Activated CD8-positive, alpha-beta memory T cell treated with anti-CD3 and anti-CD28 coated beads for 48 hours (primary cell): ENCODE measurements at regions not wholly inside any gene's neighbourhood (a gene's known extent, or its start where the extent isn't known, plus 50 kb on each side); places are given as distances from the start of the nearest gene placed in this dataset.
"Not testable (repeated sequence)": the region's sequence is repeated elsewhere in the genome, so short reads cannot be mapped to it uniquely, and the experiment has no call there.

Experiments
- DNase-seq, 3 experiments: peaks; one replicate each; pipeline ENCODE4 v3.0.0-alpha.2; 2020; ENCODE audit warnings: low read depth in 2 of 3, low spot score in 2 of 3

DNA sequence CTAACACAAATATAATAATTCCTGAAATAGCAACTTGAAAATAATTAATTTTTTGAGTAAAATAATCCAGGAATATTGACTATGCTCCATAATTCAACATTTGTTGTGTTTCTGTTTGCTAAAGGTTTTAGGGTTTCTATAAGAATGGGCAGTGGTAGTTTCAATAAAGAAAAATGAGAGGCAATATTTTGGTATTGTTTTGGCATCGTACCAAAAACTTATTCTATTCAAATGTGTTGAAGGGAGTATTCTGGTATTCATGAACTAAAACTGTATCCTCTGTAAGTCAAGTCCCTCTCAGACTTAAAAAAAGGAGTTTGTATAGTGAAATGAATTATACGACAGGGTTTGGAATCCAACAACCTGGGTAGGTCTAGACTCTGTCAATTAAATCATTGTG lies 1245.6 kb upstream of the CELF4 start:
- DNase-seq = no peak

DNA sequence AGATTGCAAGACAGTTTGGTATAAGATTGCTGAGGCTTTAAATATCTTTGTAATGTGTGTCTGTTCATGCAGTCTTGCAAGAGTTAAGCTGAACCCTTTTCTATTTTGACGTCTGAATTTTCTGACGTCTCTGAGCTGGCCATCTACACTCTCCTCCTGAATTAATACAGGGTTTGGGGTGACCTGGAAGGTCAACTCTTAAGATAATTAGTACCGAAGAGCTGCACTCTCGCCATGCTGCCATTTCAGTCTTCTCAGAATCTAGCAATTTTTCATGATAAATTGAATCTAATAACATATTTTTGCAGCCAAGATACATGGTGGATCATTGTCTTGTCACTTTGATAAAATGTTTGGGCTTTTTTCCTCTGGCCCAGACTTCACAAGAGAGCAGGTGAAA lies 1245.2 kb upstream of the CELF4 start:
- no peak for DNase-seq

GRCh38 chr18:38807915-38808314 lies 1242.3 kb upstream of the CELF4 start:
- DNase-seq = no peak

DNA sequence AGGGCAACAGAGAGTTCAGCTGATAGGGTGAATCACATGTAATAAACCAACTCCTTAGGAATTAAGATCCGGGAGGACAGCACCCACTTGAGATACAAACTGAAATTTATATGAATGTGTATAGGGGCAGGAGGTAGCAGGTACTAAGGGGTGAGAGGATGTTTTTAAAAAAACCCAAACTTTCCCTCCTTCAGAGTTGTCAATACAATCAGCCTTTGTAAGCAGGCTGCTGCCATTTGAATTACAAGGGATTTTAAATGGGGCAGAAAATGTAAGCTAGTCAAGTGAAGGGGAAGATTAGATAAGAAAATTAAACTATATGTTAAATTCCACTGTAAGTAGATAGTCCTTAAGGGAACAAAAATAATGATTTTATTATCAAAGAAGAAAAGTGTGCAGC lies 1239.7 kb upstream of the CELF4 start:
- no peak for DNase-seq

- DNase-seq = no peak
Observed at GRCh38 chr18:38801640-38802039, 1236.0 kb upstream of the CELF4 start.

- DNase-seq = no peak
Observed at GRCh38 chr18:38796762-38797161, 1231.2 kb upstream of the CELF4 start.

- no peak for DNase-seq
Observed at GRCh38 chr18:38792731-38793130, 1227.1 kb upstream of the CELF4 start.

DNA sequence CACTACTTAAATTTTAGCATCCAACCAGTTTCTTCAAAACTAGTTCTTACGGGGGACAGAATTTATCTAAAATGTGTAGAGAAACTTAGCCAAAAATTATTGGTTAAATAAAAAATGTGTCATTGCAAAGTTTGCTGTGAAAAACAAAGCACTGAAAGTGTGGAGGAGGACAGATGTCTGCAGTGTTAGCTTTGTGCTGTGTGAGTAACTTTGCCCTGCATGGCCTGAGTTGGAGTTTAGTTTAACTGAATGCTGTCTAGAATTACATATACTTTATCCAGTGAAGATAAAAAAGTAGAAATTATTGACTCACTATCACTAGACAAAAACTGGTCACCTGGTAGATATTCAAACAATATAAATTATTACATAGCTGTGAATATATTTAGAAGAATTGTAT lies 1225.2 kb upstream of the CELF4 start:
- no peak for DNase-seq

DNA sequence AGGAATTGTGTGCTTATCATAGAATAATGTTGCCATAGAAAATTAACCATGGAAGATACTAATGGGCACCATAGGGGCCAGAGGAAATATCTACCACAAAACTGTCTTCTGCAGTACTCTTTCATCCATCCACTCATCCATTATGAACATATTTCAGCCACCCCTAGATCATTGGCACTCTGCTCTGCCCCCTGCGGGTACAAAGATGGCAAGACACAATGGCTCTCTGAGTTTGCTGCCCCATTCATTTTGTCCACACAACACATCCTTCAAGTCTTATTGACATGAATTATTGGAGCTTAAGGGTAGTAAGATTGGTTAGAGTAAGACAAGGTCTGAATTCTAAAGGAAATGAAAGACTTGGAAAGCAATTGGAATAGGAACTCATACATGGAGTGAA lies 1224.7 kb upstream of the CELF4 start:
- no peak for DNase-seq

- no peak for DNase-seq
Observed at GRCh38 chr18:38789141-38789540, 1223.5 kb upstream of the CELF4 start.

DNA sequence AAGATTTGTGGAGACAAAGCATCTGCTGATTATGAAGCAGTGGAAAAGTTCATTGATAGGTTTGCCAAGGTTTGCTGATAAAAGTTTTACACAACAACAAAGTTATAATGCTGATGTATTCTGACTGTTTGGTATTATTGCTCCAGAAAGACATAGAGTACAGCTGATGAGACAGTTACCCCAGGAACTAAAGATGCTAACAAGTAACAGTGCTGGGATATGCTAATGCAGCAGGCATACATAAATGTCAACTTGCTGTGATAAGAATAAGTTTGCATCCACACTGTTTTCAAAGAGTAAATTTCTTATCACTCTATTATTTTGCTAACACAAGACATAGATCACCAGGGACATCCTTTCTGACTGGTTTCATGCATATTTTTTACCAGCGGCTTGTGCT lies 1221.3 kb upstream of the CELF4 start:
- DNase-seq = no peak

DNA sequence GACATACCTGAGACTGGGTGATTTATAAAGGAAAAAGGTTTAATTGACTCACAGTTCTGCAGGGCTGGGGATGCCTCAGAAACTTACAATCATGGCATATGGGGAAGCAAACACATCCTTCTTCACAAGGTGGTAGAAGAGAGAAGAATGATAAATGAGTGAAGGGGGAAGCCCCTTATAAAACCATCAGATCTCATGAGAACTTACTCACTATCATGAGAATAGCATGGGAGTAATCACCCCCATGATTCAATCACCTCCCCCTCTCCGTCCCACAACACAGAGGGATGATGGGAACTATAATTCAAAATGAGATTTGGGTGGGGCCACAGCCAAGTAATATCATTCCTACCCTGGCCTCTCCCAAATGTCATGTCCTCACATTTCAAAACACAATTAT lies 1206.0 kb upstream of the CELF4 start:
- DNase-seq = not testable (repeated sequence)

DNA sequence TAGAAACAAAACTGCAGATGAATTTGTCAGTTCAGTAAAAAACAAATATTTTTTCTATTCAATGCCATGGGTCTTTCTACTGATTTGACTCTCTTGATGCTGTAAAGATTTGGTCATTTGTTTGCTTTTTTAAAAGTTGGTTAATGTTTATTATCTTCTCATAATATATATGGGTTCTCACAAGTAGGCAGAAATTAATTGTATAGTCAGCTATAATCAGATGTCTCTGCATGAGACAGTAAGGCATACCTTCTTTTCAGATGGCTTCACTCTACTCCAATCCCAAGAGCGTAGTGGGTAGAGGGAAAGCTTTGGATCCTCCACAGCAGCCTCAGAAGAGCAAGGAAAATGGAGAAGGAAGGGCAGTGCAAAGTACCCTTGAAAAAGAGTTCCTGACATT lies 1202.9 kb upstream of the CELF4 start:
- DNase-seq = no peak

GRCh38 chr18:38759457-38759856 lies 1193.9 kb upstream of the CELF4 start:
- no peak for DNase-seq

GRCh38 chr18:38756436-38756835 lies 1190.8 kb upstream of the CELF4 start:
- no peak for DNase-seq

GRCh38 chr18:38752430-38752829 lies 1186.8 kb upstream of the CELF4 start:
- DNase-seq = no peak

DNA sequence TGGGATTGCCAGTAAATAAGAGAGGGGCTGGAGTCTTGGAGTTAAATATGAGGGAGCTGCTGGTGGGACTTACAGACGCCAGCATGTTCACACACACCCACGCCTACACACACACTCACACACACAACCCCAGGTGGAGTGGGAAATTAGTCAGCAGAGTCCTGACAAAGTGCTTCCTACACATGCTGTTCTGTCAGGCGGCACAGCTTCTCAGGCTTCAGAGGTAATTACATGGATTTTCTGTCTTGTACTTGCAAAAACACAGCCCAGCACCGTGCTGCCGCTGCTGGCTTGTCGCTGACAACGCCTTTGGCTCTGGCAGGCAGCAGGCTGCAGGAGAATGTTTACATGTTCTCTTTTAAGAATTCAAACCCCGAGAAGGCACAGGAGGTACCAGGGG lies 1186.3 kb upstream of the CELF4 start:
- DNase-seq = no peak

DNA sequence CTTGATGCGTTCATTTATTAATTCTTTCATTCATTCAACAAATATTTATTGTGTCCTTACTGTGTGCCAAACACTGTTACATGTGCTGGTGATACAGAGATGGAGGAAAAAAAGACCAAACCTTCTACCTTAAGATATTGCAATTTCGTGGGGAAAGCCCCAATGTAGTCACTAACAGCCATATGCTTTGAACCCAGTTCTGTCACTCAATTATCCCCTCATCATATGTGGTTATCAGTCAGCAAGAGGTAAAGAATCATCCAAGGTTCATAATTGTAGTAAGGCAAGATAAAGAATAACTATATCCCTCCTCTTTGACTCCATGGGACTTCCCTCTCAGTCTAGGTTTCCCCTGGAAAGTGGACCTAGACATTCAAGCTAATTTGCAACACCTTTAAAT lies 1185.6 kb upstream of the CELF4 start:
- DNase-seq = no peak

GRCh38 chr18:38750751-38751150 lies 1185.2 kb upstream of the CELF4 start:
- DNase-seq = no peak

DNA sequence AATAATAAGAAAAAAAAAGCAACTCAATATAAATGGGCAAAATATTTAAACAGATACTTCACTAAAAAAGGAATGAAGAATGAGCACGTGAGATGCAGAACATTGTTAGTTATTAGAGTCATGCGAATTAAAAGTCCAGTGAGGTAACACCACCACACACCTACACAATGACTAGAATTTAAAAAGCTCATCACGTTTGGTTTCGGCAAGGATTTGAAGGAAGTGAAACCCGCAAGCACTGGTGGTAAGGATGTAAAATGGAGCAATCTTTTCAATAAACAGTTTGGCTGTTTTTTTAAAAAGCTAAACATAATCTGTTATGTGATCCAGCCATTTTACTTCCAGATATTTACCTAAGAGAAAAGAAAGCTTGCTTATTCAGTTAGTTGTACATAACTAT lies 1181.6 kb upstream of the CELF4 start:
- no peak for DNase-seq

DNA sequence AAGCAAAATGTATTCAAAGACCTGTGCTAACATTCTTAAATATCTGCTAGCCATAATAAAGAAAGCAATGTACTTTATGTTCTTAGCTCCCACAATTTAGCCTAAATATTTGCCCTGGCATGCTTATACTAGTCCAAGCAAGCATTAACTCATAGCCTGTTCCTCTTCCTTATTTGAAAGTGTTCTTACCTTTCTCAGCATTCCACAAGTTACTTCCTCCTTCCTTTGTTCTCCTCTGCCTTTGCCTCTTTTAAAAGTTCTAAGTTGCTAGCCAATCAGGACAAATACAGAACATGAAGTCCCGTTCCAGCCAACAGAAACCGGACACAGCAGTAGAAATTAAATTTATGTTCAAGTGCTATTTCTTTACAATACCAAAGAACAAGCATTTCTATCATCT lies 1154.6 kb upstream of the CELF4 start:
- DNase-seq = not testable (repeated sequence)

GRCh38 chr18:38718365-38718901 lies 1152.8 kb upstream of the CELF4 start:
- DNase-seq = no peak

- no peak for DNase-seq
Observed at GRCh38 chr18:38709122-38709521, 1143.5 kb upstream of the CELF4 start.

GRCh38 chr18:38706373-38706772 lies 1140.8 kb upstream of the CELF4 start:
- no peak for DNase-seq
